SU-DHL-6 (cell line): ENCODE measurements at regions not wholly inside any gene's neighbourhood (a gene's known extent, or its start where the extent isn't known, plus 50 kb on each side); places are given as distances from the start of the nearest gene placed in this dataset.

ENCODE experiments used
- CTCF ChIP-seq: fragments of 200-600 bp; sonication (generic); IDR thresholded peaks from one replicate; pipeline ENCODE4 v1.5.1; 2017; ENCODE audit warnings: antibody characterized with exemption, mild to moderate bottlenecking, low read length, moderate library complexity; ENCODE audit not compliant: insufficient read depth, poor library complexity, severe bottlenecking
- EZH2phosphoT487 ChIP-seq: fragments of 200-600 bp; sonication (generic), shearing (Covaris generic); conservative IDR thresholded peaks from 2 replicates; pipeline ENCODE4 v1.6.1; 2018; ENCODE audit warnings: mild to moderate bottlenecking, antibody characterized with exemption, low read length, moderate library complexity, mixed read lengths

- TF ChIP-seq CTCF, result no peak
- TF ChIP-seq EZH2phosphoT487, result no peak
Observed at GRCh38 chr1:5590717-5591116, 401.5 kb downstream of the NPHP4 start.
